ENCODE measurements at regions not wholly inside any gene's neighbourhood (a gene's known extent, or its start where the extent isn't known, plus 50 kb on each side); places are given as distances from the start of the nearest gene placed in this dataset.
"Not testable (repeated sequence)": the region's sequence is repeated elsewhere in the genome, so short reads cannot be mapped to it uniquely, and the experiment has no call there.

- no peak for DNase-seq (ENCODE audit: low spot score)
Measured at GRCh38 chr7:73918926-73919693, 58.2 kb downstream of the TMEM270 start.

GRCh38 chr7:73919694-73920375 is 58.9 kb downstream of the TMEM270 start:
- DNase-seq (ENCODE audit: low spot score), result no peak

- no peak for DNase-seq (ENCODE audit: low spot score)
Measured at GRCh38 chr7:73920406-73921134, 59.6 kb downstream of the TMEM270 start.

- no peak for DNase-seq (ENCODE audit: low spot score)
Measured at GRCh38 chr7:73921623-73922528, 60.9 kb downstream of the TMEM270 start.

- not testable (repeated sequence) for DNase-seq (ENCODE audit: low spot score)
Measured at GRCh38 chr7:73928644-73929043, 67.7 kb downstream of the TMEM270 start.

- no peak for DNase-seq (ENCODE audit: low spot score)
Measured at GRCh38 chr7:73931502-73931901, 70.5 kb downstream of the TMEM270 start.

- peak; percentile 15 for DNase-seq (ENCODE audit: low spot score)
Measured at GRCh38 chr7:73932364-73932763, 71.4 kb downstream of the TMEM270 start.

GRCh38 chr7:73933091-73933490 is 72.1 kb downstream of the TMEM270 start:
- DNase-seq (ENCODE audit: low spot score), result no peak

GRCh38 chr7:73936967-73937366 is 76.0 kb downstream of the TMEM270 start:
- DNase-seq (ENCODE audit: low spot score), result no peak

GRCh38 chr7:73937650-73938049 is 76.7 kb downstream of the TMEM270 start:
- not testable (repeated sequence) for DNase-seq (ENCODE audit: low spot score)

- DNase-seq (ENCODE audit: low spot score), result no peak
Measured at GRCh38 chr7:73939528-73939927, 78.6 kb downstream of the TMEM270 start.

- DNase-seq (ENCODE audit: low spot score), result no peak
Measured at GRCh38 chr7:73940701-73941238, 79.8 kb downstream of the TMEM270 start.

- DNase-seq (ENCODE audit: low spot score), result no peak
Measured at GRCh38 chr7:73941836-73942551, 81.0 kb downstream of the TMEM270 start.

GRCh38 chr7:73945022-73945421 is 83.0 kb upstream of the ELN start:
- no peak for DNase-seq (ENCODE audit: low spot score)

GRCh38 chr7:73948287-73948686 is 79.7 kb upstream of the ELN start:
- DNase-seq (ENCODE audit: low spot score), result no peak

- DNase-seq (ENCODE audit: low spot score), result no peak
Measured at GRCh38 chr7:73952266-73952665, 75.7 kb upstream of the ELN start.

GRCh38 chr7:73954181-73954580 is 73.8 kb upstream of the ELN start:
- DNase-seq (ENCODE audit: low spot score), result no peak

GRCh38 chr7:73954861-73955260 is 73.1 kb upstream of the ELN start:
- no peak for DNase-seq (ENCODE audit: low spot score)

- DNase-seq (ENCODE audit: low spot score), result no peak
Measured at GRCh38 chr7:73960548-73960947, 67.4 kb upstream of the ELN start.

- DNase-seq (ENCODE audit: low spot score), result not testable (repeated sequence)
Measured at GRCh38 chr7:73961991-73962390, 66.0 kb upstream of the ELN start.

- no peak for DNase-seq (ENCODE audit: low spot score)
Measured at GRCh38 chr7:73963252-73963822, 64.6 kb upstream of the ELN start.

Measured in AG08396 (cell line).